ENCODE measurements at regions not wholly inside any gene's neighbourhood (a gene's known extent, or its start where the extent isn't known, plus 50 kb on each side); places are given as distances from the start of the nearest gene placed in this dataset.

DNA sequence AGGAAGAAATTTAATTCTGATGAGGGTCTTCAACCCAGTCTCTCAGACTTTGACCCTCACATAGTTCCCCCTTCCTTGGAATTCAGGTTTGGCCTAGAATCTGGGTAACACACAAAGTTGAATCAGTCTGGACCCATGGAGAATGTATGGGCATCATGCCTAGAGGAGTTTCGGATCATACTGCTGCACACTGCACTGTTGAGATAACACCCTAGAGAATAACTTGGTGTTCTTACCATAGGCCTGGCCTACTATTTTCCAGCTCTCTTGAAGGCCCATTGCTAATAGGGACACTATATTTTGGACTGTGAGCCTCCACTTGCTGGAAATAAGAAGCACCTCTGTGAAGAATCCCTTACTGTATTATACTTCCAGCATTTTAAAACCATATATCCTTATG lies 413.5 kb downstream of the PLK2 start:
- no peak for TF ChIP-seq POLR2A (IDR thresholded peaks at IDR 0.05)
- TF ChIP-seq, protein P1, sequence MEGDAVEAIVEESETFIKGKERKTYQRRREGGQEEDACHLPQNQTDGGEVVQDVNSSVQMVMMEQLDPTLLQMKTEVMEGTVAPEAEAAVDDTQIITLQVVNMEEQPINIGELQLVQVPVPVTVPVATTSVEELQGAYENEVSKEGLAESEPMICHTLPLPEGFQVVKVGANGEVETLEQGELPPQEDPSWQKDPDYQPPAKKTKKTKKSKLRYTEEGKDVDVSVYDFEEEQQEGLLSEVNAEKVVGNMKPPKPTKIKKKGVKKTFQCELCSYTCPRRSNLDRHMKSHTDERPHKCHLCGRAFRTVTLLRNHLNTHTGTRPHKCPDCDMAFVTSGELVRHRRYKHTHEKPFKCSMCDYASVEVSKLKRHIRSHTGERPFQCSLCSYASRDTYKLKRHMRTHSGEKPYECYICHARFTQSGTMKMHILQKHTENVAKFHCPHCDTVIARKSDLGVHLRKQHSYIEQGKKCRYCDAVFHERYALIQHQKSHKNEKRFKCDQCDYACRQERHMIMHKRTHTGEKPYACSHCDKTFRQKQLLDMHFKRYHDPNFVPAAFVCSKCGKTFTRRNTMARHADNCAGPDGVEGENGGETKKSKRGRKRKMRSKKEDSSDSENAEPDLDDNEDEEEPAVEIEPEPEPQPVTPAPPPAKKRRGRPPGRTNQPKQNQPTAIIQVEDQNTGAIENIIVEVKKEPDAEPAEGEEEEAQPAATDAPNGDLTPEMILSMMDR (IDR thresholded peaks at IDR 0.05): no peak
